GM18870 (cell line): ENCODE measurements at regions not wholly inside any gene's neighbourhood (a gene's known extent, or its start where the extent isn't known, plus 50 kb on each side); places are given as distances from the start of the nearest gene placed in this dataset.

Experiments used
- ATAC-seq: cut with Tn5 transposase; IDR thresholded peaks from one replicate; pipeline ENCODE4 v1.9.1; 2021; ENCODE audit warnings: moderate library complexity; ENCODE audit not compliant: unreplicated experiment

GRCh38 chr16:64659866-64660265, 462.0 kb downstream of the CDH11 start:
- ATAC-seq = no peak

GRCh38 chr16:64657316-64658011, 464.4 kb downstream of the CDH11 start:
- no peak for ATAC-seq

- ATAC-seq = no peak
Observed at GRCh38 chr16:64656471-64656870, 465.4 kb downstream of the CDH11 start.

GRCh38 chr16:64654178-64654577, 467.7 kb downstream of the CDH11 start:
- ATAC-seq = no peak

- no peak for ATAC-seq
Observed at GRCh38 chr16:64648282-64648681, 473.6 kb downstream of the CDH11 start.

- no peak for ATAC-seq
Observed at GRCh38 chr16:64641343-64641742, 480.5 kb downstream of the CDH11 start.

GRCh38 chr16:64638766-64639165, 483.1 kb downstream of the CDH11 start:
- no peak for ATAC-seq

- no peak for ATAC-seq
Observed at GRCh38 chr16:64629622-64630021, 492.2 kb downstream of the CDH11 start.

GRCh38 chr16:64627781-64628180, 494.1 kb downstream of the CDH11 start:
- no peak for ATAC-seq

- ATAC-seq = no peak
Observed at GRCh38 chr16:64627288-64627687, 494.6 kb downstream of the CDH11 start.

- no peak for ATAC-seq
Observed at GRCh38 chr16:64626776-64627175, 495.1 kb downstream of the CDH11 start.

GRCh38 chr16:64621616-64622015, 500.2 kb downstream of the CDH11 start:
- no peak for ATAC-seq

- no peak for ATAC-seq
Observed at GRCh38 chr16:64617836-64618476, 503.9 kb downstream of the CDH11 start.

GRCh38 chr16:64615630-64616280, 506.1 kb downstream of the CDH11 start:
- ATAC-seq = no peak

GRCh38 chr16:64596196-64596595, 525.7 kb downstream of the CDH11 start:
- ATAC-seq = no peak

GRCh38 chr16:64590513-64590912, 531.4 kb downstream of the CDH11 start:
- ATAC-seq = no peak

- ATAC-seq = no peak
Observed at GRCh38 chr16:64589836-64590235, 532.0 kb downstream of the CDH11 start.

GRCh38 chr16:64586781-64587180, 535.1 kb downstream of the CDH11 start:
- no peak for ATAC-seq

GRCh38 chr16:64585367-64585766, 536.5 kb downstream of the CDH11 start:
- ATAC-seq = no peak

- ATAC-seq = no peak
Observed at GRCh38 chr16:64580558-64580957, 541.3 kb downstream of the CDH11 start.

GRCh38 chr16:64579712-64580111, 542.2 kb downstream of the CDH11 start:
- ATAC-seq = no peak

- ATAC-seq = no peak
Observed at GRCh38 chr16:64545768-64546167, 576.1 kb downstream of the CDH11 start.
